GM12874 (cell line): ENCODE measurements at regions not wholly inside any gene's neighbourhood (a gene's known extent, or its start where the extent isn't known, plus 50 kb on each side); places are given as distances from the start of the nearest gene placed in this dataset.

Experiments
- TF ChIP-seq, protein P1 (sequence below): IDR thresholded peaks from 2 replicates; pipeline ENCODE4 v1.5.1; 2011; ENCODE audit warnings: low read depth, mild to moderate bottlenecking, control low read depth, low read length, moderate library complexity; ENCODE audit not compliant: insufficient read depth

DNA sequence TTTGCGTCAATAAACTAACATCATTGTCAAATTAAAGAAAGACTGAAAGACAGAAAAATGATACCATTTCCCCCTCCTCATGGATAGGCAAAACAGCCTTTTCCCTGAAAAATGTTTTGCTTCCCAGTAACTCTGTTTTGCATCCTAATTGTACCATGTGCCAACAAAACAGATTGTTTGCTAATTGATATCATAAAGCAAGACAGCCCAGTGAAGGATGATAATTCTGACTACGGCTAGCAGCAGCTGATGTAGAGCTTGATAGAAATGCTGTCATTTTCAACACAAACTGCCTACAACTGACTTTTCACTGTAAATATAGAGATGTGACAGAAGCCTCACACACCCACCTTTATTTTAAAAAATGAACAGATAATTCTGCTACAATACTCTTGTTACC, 1061.6 kb downstream of the HACE1 start:
- TF ChIP-seq, protein P1, sequence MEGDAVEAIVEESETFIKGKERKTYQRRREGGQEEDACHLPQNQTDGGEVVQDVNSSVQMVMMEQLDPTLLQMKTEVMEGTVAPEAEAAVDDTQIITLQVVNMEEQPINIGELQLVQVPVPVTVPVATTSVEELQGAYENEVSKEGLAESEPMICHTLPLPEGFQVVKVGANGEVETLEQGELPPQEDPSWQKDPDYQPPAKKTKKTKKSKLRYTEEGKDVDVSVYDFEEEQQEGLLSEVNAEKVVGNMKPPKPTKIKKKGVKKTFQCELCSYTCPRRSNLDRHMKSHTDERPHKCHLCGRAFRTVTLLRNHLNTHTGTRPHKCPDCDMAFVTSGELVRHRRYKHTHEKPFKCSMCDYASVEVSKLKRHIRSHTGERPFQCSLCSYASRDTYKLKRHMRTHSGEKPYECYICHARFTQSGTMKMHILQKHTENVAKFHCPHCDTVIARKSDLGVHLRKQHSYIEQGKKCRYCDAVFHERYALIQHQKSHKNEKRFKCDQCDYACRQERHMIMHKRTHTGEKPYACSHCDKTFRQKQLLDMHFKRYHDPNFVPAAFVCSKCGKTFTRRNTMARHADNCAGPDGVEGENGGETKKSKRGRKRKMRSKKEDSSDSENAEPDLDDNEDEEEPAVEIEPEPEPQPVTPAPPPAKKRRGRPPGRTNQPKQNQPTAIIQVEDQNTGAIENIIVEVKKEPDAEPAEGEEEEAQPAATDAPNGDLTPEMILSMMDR, result no peak

DNA sequence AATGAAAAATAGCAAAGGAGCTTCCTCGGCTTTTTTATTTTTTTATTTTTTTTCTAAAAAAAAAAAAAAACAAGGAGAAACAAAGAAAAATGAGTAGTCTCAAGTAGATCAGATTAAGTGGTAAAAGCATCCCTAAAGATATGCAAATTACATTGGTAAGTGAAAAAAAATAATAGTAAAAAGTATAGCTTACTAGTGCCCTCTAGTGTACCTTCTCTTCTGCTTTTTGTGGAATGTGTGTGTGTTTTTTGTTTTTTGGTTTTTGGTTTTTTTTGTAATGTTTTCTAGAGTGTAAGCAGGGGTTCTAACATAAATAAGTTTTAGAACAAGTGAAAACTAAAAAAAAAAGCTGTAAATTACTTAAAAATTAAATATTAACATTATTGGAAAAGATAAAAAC, 1062.0 kb downstream of the HACE1 start:
- TF ChIP-seq, protein P1, result peak; percentile 10; the same call in 1 of the 2 replicates

DNA sequence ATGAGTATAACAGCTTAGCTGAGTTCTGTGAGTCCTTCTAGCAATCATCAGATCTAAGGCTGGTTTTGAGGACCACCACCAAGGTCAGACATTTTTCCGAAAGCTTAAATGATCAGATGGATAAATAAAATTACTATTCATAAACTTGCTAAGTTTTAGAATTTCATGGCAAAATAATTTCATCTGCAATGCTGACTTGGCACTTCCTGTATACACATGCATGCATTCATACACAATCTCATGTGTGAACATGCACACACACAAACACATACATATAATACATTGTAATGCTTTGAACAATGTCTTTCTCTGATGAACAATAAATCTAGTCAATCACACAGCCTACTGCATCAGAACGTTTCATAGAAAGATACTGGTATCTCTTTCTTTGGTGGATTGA, 1068.3 kb downstream of the HACE1 start:
- TF ChIP-seq, protein P1, result no peak

DNA sequence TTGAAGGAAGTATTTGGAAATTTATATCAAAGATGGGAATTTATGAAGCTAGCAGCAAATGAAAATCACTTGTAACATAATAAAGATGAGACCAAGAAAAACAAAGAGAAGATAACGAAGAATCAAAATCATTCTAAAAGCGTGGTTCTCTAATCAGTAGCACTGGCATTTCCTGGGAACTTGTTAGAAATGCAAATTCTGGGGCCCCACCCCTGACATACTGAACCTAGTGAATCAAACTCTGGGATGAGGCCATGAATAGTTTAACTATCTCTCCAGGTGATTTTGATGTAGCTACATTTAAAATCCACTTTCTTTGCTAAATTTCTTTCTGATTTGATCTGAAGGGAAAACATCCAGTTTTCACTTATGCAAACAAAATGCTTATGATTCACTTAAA, 1075.6 kb downstream of the HACE1 start:
- TF ChIP-seq, protein P1, result no peak

DNA sequence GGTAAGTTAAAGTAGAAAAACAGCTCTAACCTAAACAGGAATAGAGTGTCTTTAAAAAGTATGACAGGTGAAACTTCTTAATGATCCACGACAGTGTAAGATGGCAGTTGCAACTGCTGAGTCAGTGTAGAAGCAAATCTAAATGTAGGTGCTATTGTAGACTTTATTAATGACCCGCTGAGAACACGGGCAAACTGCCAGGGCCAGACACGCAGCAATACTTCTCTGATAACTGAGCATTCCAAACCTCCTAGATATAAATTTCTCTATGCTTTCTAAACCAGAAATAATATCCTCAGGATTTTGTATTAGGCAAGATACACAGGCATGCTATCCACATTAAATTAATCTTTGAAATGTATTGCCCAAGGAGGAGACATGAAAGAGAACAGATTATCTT, 1076.4 kb downstream of the HACE1 start:
- TF ChIP-seq, protein P1, result no peak

DNA sequence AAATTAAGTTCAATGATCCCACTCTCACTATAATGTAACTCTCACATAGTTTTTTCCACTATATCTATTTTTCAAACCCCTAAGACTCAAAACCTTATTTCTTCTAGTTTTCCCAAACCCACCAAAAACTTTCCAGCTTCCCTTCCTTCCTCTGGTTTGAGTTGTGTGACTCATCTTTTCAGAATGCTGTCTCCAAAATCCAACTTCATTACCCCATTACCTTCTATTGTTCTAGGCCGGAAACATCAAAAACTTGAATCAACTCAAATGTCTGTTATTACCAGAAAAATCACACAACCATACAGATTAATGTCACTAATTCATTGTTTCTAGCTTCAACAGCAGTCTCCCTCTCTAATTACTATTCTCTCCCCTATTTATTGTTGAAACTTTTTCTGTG, 1090.3 kb downstream of the HACE1 start:
- TF ChIP-seq, protein P1, result no peak

DNA sequence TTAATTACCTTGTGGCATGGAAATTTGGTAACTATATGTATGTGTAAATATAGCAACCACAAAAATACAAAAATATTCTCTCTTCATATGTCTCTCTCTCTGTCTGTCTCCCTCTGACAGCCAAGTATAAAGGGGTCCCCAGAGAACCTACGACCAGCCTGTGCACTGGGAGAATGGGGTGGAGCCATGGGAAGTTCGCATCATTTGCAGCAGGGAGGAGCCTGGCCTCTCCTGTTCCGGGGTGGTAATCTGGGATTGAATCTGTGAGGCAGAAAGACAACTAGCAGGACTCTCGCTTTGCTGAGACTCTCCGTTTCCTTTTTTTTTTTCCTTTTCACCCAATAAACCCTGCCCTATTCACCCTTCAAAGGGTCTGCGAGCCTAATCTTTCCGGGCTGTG, 1109.1 kb downstream of the HACE1 start:
- TF ChIP-seq, protein P1, result no peak

DNA sequence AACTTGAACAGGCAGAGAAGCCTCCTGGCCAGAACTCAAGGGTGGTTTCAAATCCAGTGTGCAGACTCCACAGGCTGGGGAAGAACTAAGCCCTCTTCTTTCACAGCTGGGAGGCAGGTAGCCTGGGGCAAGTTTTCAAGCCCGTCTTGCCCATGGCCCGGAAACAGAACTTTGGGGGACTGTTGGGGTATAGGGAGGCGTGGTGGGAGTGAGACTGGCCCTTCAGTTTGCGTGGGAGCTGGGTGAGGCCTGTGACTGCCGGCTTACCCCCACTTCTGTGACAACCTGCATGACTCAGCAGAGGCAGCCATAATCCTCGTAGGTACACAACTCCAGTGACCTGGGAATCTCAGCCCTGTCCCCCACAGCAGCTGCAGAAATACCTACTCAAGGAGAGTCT, 1125.7 kb downstream of the HACE1 start:
- TF ChIP-seq, protein P1, result no peak
